Activated CD8-positive, alpha-beta memory T cell treated with anti-CD3 and anti-CD28 coated beads for 48 hours (primary cell): ENCODE measurements at regions not wholly inside any gene's neighbourhood (a gene's known extent, or its start where the extent isn't known, plus 50 kb on each side); places are given as distances from the start of the nearest gene placed in this dataset.

Experiments
- DNase-seq, 3 experiments: peaks; one replicate each; pipeline ENCODE4 v3.0.0-alpha.2; 2020; ENCODE audit warnings: low read depth in 2 of 3, low spot score in 2 of 3

GRCh38 chr7:117929237-117929636 lies 56.0 kb upstream of the CTTNBP2 start:
- DNase-seq = no peak

- DNase-seq = no peak
These were observed 58.1 kb upstream of the CTTNBP2 start for GRCh38 chr7:117931314-117931713.

- DNase-seq = no peak
These were observed 64.0 kb upstream of the CTTNBP2 start for GRCh38 chr7:117937049-117937752.

GRCh38 chr7:117937753-117938483 lies 64.7 kb upstream of the CTTNBP2 start:
- DNase-seq = no peak

DNA sequence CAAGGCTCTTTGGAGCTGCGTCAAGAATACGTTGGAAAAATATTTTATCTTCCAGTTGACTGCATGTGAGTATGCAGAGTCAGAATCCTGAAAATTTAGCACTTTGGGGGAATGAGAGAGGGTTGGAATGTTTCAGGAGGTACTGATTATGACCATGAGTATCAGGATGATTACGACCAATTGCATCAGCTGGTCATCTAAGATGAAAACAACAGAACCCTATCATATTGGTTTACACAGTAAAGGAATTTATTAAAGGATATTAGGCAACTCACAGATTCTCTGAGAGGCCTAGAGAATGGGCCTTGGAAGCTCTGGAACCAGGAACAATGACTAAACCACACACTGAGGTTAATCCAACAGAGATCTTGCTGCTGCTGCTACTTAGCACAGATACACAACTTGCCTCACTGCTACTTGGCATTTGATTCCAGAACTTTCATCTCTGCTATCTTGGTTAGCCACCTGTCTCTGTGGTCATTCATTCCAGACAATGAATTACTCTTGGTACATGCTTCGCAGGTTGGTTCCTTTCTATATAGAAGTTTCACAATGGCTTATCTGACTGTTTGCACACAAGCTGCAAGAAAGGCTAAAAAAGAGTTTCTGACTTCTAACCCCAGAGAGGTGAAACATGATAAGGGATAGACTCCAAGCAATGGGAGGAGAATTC lies 68.0 kb upstream of the CTTNBP2 start:
- no peak for DNase-seq

DNA sequence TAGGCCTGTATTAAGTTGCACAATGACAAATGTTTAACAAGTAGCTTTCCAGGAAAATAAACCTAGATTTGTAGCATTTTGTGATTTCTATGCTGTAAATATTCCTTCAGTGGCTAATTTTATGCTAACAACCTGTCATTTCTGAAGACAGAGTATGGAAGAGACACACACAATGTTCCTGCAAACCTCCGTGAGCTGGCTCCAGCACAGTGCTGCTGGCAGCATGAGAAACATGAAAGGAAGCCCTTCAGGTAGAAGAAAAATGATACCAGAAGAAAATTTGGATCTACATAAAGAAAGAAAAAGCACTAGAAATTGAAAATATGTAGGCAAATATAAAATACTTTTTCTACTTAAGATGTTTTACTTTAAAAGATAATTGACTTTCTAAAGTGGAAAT lies 69.5 kb upstream of the CTTNBP2 start:
- no peak for DNase-seq

GRCh38 chr7:117944886-117945285 lies 71.6 kb upstream of the CTTNBP2 start:
- no peak for DNase-seq

DNA sequence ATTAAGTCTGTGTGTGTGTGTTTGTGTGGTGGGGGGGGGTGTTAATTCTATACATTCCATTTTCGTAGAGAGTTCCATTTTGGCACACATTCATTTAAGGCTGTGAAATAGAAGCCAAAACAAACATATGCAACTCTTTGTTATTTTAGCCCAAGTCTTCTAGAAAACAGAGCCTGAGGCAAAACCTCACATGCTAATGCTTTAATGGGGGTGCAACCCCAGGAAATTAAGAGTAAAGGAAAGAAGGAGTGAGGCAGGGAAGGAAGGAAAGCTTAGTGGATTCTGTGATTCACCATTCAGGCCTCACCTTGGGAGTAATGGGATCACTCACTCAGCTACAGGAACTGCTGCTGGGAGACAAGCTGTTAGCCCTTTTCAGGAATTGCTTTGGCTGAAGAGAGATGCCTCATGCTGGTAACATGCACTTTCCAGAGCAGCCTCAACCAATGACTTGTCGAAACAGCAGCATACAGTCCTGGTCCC lies 73.0 kb upstream of the CTTNBP2 start:
- no peak for DNase-seq

DNA sequence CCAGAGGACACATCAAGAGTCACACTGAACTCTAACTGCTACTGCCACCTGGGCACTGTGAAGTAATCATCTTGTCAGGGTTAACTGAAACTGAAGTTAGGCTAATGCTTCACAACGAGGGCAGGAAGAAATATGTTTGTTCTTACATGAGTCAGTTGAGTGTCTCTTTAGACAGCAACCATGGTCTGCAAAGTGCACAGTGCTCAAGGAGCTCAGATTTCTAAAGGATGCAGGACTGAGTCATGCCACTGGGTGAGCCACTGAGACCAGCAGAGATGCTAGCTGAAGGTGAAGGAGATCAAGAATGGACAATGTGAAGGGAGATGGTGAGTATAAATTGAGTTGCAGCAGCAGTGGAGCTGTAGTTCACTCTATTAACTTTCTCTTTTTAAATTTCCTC lies 76.0 kb upstream of the CTTNBP2 start:
- DNase-seq = no peak

GRCh38 chr7:117950601-117951260 lies 77.5 kb upstream of the CTTNBP2 start:
- no peak for DNase-seq

DNA sequence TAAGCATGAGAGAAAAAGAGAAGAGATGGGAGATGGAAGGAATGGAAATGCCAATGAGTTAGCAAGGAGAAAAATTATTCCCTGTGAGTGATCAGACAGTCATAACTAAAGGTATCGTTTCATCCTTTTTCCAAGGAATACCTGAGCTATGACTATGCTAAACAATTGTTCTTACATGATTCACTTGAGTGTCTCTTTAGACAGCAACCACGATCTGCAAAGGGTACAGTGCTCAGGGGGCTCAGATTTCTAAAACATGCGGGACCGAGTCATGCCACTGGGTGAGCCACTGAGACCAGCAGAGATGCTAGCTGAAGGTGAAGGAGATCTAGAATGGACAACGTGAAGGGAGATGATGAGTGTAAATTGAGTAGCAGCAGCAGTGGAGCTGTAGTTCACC lies 78.0 kb upstream of the CTTNBP2 start:
- DNase-seq = no peak

DNA sequence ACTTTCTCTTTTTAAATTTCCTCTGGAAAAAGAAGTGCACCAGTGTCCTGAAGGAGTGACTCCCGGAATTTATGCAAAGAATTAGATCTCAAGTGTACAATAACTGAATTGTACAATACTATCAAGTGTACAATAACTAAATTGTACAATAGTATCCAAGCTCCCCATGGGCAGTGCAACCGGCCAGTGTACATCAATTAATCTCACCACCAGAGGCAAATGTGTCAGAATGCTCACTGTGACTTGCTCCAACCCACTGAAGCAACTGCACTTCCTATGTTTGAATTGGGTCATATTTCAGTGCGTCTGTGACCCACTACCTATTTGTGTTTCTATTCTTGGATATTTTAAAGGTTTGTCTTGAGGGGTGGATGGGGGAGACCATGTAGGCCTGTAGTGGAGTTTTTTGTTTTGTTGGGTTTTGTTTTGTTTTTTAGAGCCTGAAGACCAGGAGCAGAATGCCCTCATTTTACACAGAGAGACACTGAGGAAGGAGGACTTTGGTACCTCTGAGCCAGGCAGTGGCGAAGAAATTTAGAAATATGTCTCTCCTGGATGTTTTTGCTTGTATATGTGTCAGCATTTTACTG lies 78.5 kb upstream of the CTTNBP2 start:
- no peak for DNase-seq

DNA sequence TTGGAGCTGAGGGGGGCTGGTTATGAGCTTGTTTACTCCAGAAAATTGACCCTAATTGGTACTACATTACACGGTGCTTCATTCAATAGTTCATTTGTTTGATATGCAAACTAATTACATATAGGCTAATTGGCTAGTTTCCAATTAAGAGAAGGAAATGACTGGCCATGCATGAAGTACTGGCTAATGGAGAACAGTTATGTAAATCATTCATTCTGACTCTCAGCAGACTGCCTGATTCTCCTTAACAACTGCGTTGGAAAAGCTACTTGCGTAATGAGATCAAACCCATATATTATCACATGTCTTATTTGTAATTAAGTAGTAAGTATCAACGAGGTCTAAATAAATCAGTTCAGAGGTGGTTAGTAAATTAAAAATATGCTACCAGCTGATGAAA lies 81.8 kb upstream of the CTTNBP2 start:
- DNase-seq = no peak

GRCh38 chr7:117960351-117960750 lies 87.1 kb upstream of the CTTNBP2 start:
- no peak for DNase-seq

DNA sequence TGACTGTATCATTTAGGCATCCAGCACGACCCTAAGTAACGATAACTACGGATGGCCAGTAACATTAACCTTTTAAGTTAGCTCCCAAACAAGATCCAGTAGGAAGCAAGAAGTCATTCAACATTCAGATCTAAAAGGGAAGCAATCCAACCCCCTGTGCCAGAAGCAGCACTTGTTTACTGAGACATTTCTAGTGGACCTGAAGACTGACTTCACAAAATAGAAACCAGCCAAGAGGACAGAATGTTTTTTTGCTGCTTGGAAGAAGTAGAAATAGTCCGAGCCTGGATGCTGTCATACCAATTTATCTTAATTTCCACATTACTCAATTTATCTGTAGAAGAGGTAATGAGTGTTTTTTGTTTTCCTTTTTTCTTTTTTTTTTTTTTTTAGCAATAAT lies 88.0 kb upstream of the CTTNBP2 start:
- DNase-seq = no peak

DNA sequence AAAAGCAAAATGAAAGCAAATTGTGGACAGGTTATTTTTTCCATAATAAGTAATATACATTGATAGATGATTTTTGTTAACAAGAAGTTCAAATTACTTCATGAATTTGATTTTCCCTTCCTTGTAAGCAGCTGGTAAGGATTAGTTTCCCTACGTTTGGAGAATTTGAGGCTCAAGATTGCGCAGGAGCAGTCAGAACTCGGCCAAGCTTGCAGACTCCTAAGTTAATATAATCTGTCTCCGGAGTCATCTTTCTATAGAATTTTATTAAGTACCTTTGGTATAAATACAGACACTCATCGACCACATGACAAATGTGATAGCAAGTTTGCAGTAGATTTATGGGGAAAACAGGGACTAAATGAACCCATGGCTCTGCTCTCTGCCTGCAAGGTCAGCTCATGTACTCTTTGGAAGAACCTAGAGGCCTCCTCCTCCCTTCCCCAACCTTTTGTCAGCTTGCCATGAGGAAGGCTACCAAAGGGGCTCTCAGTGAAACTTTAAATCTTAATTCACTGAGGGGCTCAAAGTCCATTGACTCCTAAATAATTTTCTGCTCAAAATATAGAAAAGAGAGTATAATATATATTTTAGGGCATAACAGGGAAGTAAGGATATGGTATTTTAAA lies 89.2 kb upstream of the CTTNBP2 start:
- DNase-seq = no peak

- no peak for DNase-seq
These were observed 90.3 kb upstream of the CTTNBP2 start for GRCh38 chr7:117963264-117964197.

- DNase-seq = no peak
These were observed 97.6 kb upstream of the CTTNBP2 start for GRCh38 chr7:117970801-117971200.

- no peak for DNase-seq
These were observed 98.5 kb upstream of the CTTNBP2 start for GRCh38 chr7:117971556-117972244.
